HG02642 (cell line): ENCODE measurements at regions not wholly inside any gene's neighbourhood (a gene's known extent, or its start where the extent isn't known, plus 50 kb on each side); places are given as distances from the start of the nearest gene placed in this dataset.

Experiments used
- ATAC-seq: cut with Tn5 transposase; IDR thresholded peaks from one replicate; pipeline ENCODE4 v1.9.1; 2021; ENCODE audit warnings: mild to moderate bottlenecking; ENCODE audit not compliant: unreplicated experiment, poor library complexity

DNA sequence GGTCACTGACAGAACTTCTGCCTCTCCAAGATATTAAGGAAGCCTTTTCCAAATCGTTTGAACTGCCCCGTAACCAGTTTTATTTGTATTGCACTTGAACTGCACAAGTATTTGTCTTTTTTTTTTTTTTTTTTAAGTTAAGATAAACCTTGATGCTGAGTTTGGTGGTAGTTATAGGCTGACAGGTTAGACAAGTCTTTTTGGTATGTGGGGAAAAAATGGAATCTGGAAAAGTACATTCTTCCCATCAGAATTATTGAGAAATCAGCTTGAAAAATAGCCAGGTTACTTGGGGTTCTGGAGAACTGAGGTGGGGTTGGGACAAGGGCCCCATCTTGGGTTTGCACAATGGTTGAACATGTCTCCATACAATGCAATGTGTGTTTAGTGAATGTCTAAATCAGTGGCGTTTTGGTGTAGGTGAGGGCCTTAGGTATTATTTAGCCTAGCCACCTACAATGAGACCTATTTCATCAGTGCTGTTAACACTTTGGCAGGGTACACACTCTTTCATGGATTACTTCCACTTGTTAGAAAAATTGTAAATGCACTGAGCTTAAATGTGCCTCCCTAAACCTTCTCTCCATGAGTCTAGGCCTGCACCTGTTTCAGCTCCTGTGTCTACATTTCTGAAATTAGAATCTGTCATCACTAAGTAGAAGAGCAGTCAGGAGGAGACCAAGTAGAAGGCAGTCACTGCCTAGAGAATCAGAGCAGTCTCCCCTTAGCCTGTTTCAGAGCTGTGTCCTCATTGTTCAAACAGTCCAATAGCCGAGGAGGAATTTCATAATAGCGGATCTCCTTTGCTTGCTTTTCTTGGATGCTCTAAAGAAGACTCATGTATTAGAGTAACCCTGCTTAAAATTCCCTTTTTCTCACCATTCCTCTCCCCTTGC is 140.0 kb upstream of the HMHB1 start:
- ATAC-seq, result no peak

DNA sequence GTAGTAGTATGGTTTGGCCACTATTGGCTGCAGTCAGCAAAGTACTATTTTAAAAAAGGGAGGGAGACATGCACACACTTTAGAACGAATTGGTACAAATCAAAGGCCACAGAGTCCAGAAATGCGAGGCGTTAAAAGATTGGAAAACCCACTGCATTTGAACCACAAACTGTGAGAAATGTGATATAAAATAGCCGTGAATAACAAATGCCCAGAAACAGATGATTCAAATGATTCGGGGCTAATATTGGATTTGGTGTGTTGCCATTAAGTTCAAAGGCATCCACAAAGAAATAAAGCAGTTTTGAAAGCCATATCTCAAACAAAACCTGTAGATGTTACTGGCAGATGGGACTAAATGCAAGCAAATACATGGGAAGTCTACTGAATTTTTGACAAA is 140.9 kb upstream of the HMHB1 start:
- no peak for ATAC-seq

DNA sequence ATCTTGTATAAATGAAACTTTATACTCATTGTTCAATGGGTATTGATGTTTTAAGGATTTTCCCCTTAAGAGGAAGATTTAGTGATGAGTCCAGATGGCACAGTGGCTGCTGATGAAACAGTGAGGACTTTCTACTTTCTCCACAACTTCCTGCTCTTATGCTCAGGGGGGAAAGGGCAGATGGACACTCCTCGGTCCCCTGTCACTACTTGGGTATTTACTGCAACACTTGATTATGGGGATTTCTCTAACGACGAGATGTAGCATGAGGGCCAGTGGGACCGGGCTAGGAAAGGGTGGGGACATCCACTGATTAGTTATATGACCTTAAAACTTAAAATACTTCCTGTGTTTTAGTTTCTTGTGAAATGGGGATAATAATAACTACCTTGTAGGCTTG is 146.1 kb upstream of the HMHB1 start:
- ATAC-seq, result no peak

DNA sequence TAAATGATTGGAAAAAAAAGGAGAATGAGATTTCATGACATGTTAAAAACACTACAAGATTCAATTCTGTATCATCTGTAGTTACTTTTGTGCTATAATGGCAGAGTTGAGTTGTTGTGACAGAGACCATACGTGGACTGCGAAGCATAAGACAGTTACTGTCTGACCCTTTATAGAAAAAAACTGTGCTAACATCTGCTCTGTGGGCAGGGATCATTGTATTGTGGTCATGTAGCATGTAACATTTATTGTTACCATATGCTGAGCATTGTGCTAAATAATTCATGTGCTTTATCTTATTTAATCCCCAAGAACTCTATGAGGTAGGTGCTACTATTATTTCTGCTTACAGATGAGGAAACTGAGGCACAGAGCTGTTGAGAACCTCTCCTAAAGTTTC is 147.3 kb upstream of the HMHB1 start:
- ATAC-seq, result no peak

DNA sequence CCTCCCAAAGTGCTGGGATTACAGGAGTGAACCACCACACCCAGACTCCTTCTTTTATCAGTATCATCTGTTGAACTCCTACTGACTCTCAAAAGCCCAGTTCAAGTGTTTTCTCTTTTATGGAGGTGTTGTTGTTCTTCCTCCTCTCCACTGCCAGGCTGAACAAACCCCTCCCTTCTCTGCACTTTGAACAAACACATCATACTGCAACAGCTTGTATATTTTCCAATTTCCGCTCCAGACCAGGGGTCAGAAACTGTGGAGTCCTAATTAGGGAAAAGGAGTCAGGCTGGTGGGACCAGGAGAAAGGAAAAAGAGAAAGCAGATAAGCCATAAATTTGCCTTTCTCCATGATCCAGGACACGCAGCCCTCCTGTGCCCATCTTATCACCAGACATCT is 148.1 kb upstream of the HMHB1 start:
- no peak for ATAC-seq

DNA sequence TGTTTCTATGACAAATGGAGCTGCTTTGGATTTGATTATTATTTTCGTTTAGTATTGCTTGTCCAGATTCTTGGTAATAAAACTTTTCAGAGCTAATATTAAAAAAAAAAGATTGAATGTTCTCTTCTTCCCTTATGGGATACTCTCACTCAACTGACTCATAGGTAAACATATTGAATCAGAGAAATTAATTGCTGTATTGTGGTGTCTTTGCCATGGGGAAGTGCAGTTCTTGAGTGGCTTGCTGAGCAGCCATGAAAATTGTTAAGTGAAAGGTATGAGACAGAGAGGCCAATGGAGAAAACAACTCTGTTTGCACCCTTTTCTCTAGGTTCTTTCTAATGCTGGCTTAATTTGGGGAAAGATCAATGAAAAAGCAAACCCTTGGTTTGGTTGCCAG is 149.9 kb upstream of the HMHB1 start:
- no peak for ATAC-seq

DNA sequence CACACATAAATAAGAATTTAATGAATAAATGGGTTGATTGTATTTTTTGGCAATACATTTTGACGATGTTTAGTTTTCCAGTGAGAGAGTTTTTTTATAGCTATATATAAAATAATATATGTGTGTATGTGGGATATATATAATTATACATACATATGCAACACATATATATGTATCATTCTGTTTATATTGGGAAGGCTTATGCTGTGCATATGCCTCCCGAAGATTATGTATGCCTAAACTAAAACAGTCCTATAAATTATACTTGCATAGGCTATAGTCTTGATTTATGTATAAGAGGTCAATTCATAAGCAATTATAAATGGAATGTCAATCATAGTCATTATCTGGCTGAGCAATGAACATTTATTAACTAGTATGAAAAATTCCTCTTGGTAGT is 151.3 kb upstream of the HMHB1 start:
- no peak for ATAC-seq

DNA sequence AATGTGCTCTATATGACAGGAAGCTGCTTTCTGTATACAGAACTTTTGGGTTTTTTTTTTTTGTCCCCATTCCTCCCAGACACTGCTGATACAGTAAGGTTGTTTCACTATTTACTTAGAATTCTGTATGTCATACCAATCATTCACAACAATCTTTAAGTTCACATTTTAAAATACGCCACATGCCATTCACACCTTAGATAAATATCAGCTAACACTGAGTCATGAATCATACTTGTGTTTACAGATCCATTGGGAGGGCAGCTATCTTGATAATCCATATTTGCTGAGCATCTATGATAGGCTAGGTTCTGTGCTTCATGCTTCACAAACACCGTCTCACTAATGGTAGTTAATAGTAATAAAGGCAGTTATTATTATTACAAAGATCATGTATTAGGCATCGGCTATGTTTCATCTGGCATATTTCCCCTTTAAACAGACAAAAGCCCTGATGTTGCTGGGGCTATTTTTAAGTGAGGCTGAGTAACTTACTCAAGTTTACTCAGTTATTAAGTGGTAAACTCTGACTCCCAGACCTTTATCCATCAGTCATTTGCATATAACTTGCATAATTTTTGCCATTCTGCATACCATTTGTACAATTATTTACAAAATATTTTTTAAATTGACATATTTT is 152.2 kb upstream of the HMHB1 start:
- ATAC-seq, result no peak

DNA sequence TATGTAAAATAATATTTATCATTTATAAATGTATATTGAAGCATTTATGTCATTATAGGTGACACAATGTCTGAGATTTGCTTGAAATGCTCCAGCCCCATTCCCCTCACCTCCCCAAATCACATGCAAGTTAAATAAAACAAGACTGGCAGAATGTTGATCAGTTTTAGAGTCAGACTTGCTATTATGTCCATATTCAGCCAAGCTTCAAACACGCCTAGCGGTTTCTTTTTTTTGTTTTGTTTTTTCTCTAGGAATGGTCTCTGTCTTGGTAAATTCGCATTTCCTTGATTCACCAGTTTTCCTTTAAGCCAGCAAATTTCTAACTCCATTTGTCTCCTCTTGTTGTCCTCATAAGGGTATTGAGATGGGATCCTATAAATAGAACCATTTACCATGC is 153.0 kb upstream of the HMHB1 start:
- no peak for ATAC-seq

DNA sequence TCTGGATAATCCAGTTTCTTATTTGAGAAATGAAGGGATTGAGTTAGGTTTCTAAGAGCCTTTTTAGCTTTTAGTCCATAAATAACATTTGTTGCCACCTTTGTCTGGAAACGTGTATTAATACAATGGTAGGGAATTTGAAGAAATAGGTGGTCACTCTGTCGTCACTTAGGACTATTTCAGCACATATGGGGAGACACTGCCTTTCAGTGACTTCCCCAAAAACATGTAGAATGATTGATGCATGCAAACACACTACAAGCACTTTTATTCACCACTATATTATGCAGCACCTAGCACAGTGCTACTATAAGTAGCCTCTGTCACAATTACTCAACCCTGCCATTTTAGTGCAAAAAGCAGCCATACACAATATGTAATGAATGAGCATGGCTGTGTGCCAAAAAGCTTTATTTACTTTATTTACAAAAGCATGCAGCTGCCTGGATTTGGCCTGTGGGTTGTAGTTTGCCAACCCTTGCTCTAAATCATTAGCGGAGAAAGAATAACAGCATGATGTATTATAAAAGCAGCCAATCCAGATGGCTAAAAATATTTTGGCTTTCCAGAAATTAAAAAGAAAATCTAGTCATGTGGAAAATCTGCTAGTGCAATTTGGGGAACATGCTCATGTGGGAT is 154.2 kb upstream of the HMHB1 start:
- ATAC-seq, result no peak

DNA sequence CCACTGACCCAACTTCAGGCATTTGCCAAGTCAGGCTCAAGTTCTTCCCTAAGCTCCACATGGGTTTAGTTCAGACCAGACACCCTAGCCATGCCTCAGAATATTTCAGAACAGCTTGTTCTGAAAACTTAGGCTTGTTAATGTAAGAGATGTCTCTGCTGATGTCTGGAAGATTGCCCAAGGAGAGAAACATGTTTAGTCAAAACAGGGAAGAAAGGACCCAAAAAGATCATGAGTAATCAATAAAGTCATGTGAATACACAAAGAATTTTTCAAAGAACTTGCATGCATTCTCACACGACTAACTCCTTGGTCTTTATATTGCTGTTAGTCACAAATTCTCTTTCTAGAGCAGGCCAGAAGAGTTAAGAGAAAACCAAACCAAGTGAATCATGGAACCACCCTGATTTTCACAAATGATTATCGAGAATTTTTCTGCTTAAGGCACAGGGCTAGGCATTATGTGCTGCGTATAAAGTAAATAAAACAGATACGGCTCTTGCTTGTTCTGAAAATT is 158.1 kb upstream of the HMHB1 start:
- ATAC-seq, result no peak

DNA sequence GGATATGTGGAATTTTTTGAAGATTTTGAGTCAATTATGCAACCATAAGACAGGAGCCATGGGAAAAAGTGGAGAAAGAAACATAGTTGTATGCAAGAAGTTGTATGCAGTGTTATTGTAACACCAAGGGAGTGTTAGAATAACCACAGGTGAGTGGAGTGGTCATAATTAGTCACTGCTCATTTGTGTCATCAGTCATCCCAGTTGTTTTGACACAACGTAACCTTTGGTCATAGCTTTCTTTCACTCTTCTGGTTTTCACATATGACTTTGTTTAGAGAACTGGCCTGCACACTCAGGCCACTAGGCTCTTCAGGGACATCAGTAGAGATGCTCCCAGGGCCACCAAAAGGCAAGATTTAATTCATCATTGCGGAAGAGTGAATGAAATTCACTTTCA is 158.7 kb upstream of the HMHB1 start:
- no peak for ATAC-seq

DNA sequence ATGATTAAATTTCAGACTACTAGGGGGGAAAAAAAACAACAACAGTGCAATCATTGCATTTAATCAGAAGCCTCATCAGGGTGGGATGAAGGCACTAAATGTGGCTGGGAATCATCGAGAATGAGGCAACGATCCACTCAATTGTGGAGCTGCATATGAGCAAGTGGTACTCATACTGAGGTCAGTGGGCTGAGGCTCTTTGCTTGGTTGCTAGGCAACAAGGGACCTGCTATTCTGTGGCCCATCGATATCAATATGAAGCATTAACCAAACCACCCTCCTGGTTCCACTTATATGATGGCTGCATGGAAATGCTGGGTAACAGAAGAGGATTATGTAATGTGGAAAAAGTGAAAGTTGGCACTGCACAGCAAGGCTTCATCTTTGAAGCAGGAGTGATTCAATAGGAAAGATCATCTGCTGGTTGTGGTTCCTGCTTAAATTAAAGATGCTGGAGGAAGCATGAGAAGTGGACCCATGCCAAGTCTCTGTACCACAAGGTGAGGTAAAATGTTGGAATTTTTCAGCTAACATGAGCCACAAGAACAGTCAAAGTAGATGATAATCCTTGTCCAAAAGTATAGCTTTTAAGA is 159.8 kb upstream of the HMHB1 start:
- ATAC-seq, result no peak

DNA sequence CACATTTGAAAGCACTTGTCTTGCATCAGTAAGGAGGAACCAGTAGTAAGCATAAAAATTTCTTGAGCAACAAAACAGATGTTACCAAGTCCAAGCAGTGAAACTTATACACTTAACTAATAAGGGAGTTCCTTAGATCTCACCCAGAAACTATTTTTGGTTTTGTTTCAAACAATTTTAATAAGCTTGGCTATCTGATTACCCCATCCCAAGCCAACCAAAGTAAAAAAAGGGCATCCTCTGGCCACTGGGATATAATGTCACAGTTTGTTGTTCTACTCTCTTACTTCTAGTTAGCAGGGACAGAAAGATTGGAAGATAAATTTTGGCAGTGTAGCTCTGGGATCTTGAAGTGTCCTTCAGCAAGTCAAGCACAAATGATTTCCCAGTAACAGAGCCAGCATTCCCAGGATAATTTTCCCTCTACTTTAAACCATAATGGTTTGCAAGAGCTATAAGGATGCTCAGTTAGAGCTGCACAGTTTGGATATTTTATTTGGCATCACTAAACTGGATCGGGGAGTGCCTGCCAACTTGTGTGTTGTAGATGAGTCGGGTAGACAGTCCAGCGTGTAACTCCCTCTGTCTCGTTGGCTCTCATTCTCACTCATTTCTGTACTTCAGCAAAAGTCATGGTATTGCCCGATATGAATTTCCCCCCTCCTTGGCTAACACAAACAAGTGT is 161.9 kb upstream of the HMHB1 start:
- ATAC-seq, result no peak

DNA sequence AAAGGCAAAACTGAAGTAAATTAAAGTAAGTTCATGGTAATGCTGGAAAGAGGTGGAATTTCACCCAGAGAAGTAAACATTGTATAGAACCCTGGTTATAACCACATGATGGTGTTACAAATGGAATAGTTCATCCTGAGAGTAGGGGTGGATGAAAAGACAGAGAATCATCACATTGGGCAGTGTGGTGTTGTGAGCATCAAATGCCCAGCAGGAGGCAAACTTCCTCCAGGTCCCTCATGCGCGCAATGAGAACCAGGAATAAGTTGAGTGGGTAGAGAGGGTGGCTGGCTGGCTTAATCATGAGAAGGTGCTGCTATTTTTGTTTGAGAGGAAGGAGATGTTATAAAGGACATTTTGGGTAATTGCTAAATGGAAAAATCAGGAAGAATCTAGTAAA is 163.3 kb upstream of the HMHB1 start:
- no peak for ATAC-seq

DNA sequence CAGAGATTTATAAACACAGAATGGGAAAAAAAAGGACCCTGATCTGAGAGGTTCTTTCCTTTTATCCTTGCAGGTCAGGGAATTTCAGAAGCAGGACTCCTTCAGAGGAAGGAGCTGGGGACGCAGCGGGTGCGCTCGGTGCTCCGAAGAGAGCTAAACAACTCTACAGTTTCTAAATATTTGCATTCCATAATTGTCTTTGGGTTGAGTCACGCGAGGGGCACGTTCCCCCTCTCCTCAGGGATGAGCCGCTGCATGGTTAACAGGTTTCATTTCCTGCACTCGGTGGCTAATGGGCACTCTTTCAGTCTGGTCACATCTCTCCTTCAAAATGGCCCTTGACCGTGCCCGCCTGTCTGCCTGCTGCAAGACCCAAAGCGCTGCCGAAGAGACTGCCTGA is 165.0 kb upstream of the HMHB1 start:
- no peak for ATAC-seq

DNA sequence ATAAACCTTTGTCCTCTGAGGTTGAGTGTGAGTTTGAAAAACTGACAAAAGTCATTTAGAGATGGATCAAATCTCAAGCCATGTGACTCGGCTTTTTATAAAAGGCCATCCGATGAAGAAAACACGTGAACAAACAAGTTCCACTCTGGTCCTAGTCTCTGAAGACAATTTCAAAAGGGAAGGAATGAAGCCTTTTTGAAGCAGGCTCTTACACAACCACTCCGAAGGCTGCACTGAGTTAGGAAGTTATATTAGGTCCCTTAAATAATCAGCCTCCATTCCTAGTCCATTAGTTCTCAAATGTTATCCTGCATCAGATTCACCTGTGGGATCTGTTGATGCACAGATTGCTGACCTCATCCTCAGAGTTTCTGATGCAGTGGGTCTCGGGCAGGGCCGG is 166.6 kb upstream of the HMHB1 start:
- no peak for ATAC-seq

DNA sequence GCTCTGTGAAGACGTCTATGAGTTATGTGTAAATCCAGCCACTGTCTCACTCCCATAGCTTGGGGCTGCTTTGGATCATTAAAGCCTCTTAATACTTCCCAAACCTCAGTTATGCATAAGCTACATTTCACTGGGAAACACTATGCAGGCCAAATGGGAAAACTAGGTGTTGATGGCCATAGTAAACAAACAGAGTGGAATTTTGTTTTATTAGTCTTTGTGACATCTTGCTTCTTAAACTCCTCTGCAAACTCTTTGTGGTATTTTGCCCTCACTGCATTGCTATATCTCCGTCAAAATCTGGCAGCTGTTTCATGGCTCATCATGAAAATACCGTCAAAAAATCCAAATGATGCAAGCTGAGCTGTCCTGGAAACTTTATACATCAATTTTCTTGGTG is 167.2 kb upstream of the HMHB1 start:
- no peak for ATAC-seq

DNA sequence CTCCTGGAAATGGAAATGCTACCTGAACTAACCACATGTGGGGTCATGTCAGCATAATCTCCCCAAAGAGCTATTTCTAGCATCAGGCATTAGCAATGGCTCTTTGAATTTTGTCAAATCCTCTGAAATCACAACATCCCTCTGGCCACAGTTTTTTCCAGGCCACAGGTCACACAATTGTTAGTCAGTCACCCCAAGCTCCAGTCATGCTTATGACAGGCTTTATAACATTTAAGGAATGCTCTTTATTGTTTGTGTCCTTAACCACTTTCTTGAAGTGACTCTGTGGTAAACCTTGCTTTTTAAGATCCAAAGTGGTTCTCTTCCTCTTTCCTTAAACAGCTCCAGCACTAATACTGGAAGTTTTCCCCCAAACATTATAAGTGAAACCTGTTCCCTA is 169.2 kb upstream of the HMHB1 start:
- no peak for ATAC-seq

DNA sequence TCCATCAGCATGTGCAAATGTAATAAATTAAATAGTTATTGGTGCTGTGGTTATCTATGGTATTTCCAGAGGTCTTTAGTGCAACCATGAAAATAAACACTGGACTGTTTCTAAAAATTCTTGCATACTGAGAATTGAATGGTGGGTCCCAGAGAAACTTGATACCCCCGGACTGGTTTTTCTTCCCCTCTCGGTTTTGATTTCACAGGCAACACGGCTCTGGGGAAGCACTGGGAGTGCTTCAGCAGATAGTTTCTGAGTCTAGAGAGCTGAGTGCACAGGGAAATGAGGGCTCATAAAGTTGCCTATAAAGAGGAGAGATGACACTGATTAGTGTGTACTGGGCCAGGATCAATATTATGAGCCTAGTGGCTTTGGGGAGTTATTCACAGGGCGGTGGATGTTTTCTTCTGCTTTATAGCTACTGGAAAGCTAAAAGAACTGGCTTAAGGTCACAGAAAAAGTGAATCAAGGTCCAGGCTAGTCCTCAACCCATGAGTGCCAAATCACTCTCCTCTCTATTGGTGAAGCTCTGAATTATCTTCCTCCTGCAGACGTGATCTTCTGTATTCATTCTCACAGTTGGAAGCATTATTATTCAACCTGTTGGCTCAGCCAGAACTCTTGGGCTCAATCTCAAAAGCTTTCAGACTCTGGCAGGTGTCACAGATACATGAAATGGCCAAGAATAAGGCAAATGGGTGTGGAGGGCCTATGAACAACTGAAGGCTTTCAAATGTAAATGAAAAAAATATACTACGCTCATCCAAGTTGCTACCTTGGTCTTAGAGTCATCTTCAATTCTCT is 170.2 kb upstream of the HMHB1 start:
- ATAC-seq, result peak; percentile 65
